HG03039 (cell line): ENCODE measurements at regions not wholly inside any gene's neighbourhood (a gene's known extent, or its start where the extent isn't known, plus 50 kb on each side); places are given as distances from the start of the nearest gene placed in this dataset.

Experiments used
- ATAC-seq: cut with Tn5 transposase; IDR thresholded peaks from one replicate; pipeline ENCODE4 v1.9.1; 2021; ENCODE audit warnings: mild to moderate bottlenecking, moderate library complexity; ENCODE audit not compliant: unreplicated experiment

- no peak for ATAC-seq
These were observed 291.4 kb downstream of the KLF6 start for GRCh38 chr10:3493621-3494020.

- ATAC-seq = no peak
These were observed 293.4 kb downstream of the KLF6 start for GRCh38 chr10:3491571-3491970.

DNA sequence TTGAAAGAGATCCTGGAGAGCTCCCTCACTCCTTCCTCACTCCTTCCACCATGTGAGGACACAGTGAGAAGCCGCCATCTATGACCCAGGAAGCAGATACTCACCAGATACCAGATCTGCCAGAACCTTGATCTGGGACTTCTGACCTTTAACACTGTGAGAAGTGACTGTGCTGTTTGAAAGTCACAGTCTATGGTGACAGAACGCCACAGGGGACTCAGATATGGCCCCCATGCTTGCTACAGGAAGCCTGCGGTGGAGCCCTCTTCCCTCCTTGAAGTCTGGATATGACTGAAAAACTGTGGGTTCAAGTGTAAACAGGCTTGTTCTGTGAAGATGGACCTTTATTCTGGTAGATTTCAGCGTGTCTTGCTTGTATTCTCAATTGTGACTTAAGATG lies 297.8 kb downstream of the KLF6 start:
- no peak for ATAC-seq

- no peak for ATAC-seq
These were observed 298.5 kb downstream of the KLF6 start for GRCh38 chr10:3486346-3487065.

DNA sequence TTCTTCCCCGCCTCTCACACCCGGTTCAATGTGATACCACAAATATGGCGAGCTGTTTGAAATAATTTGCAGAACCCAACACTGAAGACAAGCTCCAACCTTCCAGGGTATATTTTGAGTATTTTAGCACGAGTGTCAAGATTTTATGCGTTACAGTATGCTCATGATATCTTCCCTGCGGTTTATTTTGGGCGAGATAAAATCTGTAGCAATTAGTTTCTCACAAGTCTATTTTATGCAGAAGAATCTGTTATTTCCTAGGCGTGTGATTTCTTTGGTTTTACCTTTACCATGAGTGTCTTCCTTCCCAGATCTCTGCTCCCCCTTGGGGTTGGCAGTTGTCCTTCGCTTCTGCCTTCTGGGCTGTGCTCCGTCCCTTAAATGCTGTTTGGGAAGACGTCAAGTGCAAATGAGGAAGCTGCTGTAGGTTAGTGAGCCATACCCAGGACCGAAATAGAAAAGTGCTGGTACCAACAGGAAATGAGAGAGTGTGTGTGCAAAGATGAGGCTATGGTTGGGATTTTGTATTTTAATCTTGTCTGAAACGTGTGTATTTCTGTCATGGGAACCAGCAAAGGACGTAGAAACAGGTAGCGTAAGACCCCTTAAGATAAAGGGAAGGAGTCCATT lies 299.8 kb downstream of the KLF6 start:
- no peak for ATAC-seq

- ATAC-seq = peak; percentile 73
These were observed 300.5 kb downstream of the KLF6 start for GRCh38 chr10:3484306-3485056.

- ATAC-seq = no peak
These were observed 302.6 kb downstream of the KLF6 start for GRCh38 chr10:3482200-3482993.

- ATAC-seq = no peak
These were observed 303.5 kb downstream of the KLF6 start for GRCh38 chr10:3481496-3481895.

GRCh38 chr10:3480990-3481315 lies 304.1 kb downstream of the KLF6 start:
- no peak for ATAC-seq

- no peak for ATAC-seq
These were observed 304.6 kb downstream of the KLF6 start for GRCh38 chr10:3480281-3480989.

- ATAC-seq = no peak
These were observed 306.2 kb upstream of the PITRM1 start for GRCh38 chr10:3478632-3479240.

GRCh38 chr10:3478153-3478552 lies 305.6 kb upstream of the PITRM1 start:
- ATAC-seq = peak; percentile 67

GRCh38 chr10:3477683-3478082 lies 305.1 kb upstream of the PITRM1 start:
- no peak for ATAC-seq

DNA sequence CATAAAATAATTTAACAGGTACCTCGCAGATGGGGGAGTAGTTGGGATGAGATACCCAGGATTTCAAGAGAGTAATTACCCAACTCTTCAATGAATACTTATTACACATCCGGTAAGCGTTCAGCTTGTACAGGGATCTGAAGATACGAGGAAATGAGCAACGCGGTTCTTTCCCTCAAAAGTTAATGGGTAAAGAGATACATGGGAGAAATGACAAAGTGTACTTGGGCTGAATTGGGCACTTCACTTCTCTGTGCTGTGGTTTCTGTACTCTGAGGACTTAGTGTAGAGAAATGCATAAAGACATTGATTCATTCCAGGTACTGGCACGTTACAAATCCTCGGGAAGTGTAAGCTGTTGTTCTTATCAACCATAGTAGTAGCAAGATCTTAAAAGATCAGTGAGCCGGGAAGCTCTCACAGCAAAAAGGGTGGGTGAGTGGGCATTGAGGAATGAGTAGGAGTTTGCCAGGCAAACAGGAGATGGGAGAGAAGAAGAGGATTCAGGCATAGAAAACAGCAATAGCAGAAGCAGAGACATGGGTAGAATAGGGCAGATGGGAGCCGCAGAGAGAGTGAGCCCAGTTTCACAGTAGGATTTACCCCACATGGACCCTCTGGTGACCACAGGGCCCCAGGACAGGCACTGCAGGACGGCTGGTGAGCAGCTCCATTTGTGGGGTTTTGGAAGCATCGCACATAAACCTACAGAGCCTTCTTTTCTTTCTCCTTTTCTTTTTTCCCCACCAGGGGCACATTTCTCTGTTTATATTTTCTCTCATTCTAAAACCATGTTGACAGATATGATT lies 304.3 kb upstream of the PITRM1 start:
- no peak for ATAC-seq

DNA sequence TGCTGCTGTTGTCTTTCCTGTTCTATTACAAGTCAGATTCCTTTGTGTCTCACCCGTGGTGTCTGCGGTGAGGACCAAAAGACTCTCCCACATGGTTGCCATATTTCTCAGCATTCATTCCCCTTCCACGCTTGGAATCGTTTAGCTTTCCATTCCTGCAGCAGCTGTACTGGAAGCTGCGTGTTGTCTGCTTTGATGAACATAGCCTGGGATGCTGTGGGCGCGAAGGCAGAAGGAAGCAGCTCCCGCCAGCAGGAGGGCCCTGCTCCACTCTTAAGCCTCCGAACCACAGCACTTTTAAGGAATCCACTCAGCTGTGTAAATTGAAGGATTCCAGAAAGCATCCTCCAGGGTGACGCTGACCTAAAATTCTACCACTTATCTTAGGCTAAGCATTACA lies 303.6 kb upstream of the PITRM1 start:
- no peak for ATAC-seq

GRCh38 chr10:3475367-3475766 lies 302.8 kb upstream of the PITRM1 start:
- no peak for ATAC-seq

DNA sequence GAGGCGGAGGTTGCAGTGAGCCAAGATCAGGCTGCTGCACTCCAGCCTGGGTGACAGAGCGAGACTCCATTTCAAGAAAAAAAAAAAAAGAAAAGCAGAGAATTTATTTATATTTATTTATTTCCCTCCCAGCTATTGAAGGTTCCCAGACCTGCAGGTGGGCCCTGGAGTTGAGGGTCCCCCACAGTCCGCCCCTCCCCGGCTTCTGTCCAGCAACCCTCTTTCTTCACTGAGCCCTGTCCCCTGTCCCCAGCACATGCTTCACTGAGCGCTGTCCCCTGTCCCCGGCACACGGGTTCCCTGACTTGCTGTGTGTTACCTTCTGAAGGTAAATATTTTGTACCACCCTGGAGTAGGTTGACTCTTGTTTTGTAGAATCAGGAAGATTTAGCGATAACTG lies 301.7 kb upstream of the PITRM1 start:
- ATAC-seq = no peak

DNA sequence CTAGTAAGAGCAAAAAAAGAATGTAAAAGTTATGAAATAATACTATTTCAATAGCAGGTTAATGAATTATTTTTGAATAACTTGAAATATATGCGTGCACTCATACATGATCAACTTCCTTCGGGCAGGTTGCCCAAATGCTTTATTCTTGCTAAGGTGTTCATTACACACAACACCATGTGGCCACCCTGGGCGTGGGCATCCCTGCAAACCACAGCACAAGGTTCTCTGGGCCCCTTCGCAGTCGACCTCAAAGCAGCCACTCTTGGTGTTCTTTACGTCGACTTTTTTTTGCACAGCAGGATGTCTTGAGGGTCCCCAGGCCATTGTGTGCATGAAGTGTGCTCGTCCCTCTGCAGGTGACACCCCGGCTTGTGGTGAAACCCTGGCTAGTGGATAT lies 300.7 kb upstream of the PITRM1 start:
- no peak for ATAC-seq

GRCh38 chr10:3472287-3473051 lies 299.9 kb upstream of the PITRM1 start:
- no peak for ATAC-seq
